ENCODE measurements at regions not wholly inside any gene's neighbourhood (a gene's known extent, or its start where the extent isn't known, plus 50 kb on each side); places are given as distances from the start of the nearest gene placed in this dataset.
A peak's percentile ranks its signal among the peaks of the same experiment; 100 is the strongest.
"Not testable (repeated sequence)": the region's sequence is repeated elsewhere in the genome, so short reads cannot be mapped to it uniquely, and the experiment has no call there.

- no peak for DNase-seq (ENCODE audit: low read depth)
These were observed 231.9 kb downstream of the ATPSCKMT start for GRCh38 chr5:10017786-10018185.

- DNase-seq (ENCODE audit: low read depth) = not testable (repeated sequence)
These were observed 233.1 kb downstream of the ATPSCKMT start for GRCh38 chr5:10016559-10016958.

DNA sequence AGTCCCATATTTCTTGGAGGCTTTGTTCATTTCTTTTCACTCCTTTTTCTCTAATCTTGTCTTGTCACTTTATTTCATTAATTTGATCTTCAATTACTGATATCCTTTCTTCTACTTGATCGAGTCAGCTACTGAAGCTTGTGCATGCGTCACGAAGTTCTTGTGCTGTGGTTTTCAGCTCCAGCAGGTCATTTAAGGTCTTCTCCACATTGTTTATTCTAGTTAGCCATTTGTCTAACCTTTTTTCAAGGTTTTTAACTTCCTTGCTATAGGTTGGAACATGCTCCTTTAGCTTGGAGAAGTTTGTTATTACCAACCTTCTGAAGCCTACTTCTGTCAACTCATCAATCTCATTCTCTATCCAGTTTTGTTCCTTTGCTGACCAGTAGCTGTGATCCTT lies 234.0 kb downstream of the ATPSCKMT start:
- DNase-seq (ENCODE audit: low read depth) = not testable (repeated sequence)

- DNase-seq (ENCODE audit: low read depth) = peak; percentile 35
These were observed 239.9 kb downstream of the ATPSCKMT start for GRCh38 chr5:10009802-10010201.

- no peak for DNase-seq (ENCODE audit: low read depth)
These were observed 262.6 kb downstream of the ATPSCKMT start for GRCh38 chr5:9987101-9987500.

- no peak for DNase-seq (ENCODE audit: low read depth)
These were observed 272.6 kb downstream of the ATPSCKMT start for GRCh38 chr5:9977070-9977469.

DNA sequence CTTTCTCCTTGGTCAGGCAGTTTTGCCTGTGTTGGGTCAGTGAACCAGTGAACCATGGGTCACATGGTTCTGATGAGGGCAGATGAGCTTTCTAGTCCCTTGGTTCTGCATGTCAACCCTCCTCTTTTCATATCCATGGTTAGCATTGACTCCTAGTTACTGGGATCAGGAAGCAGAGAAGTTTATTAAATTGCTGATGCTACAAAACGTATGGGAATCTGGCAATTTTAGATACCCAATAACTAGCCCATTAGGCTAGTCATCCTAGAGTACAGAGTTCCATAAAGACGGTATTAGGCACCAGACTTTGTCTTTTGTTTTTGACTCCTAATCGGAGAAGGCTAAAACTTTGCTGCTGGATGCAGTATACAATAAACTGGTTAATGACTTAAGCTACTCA lies 273.1 kb downstream of the ATPSCKMT start:
- DNase-seq (ENCODE audit: low read depth) = no peak

DNA sequence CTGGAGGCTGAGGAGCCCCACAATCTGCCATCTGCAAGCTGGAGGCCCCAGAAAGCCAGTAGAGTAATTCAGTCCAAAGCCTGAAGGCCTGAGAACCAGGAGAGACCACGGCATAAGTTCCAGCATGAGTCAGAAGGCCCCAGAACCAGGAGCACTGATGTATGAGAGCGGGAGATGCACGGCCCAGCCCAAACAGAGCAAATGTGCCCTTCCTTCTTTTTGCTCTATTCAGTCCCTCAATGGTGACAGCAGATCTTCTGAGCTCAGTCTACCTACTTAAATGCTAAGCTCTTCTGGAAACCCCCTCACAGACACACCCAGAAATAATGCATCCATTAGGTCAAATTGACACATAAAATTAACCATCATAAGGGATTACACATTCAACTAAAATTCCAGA lies 277.6 kb downstream of the ATPSCKMT start:
- no peak for DNase-seq (ENCODE audit: low read depth)

DNA sequence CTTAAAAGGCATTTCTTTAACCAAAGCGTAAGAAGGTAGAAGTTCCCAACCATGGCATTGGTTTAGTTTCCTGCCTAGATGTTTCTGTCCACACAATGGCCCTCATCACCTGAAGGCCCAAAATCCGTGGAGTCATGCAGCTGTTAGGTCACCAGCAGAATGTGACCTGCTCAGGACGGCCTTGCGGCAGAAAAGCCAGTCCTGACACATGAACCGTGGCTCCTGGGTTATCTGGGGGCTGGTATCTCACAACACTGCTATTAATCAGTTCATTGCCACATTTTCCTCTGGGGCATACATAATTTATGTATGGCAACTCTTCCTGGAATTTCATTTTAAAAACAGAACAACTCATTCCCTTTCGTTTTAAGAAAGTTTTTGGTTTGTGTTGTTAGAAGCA lies 278.4 kb downstream of the ATPSCKMT start:
- no peak for DNase-seq (ENCODE audit: low read depth)

DNA sequence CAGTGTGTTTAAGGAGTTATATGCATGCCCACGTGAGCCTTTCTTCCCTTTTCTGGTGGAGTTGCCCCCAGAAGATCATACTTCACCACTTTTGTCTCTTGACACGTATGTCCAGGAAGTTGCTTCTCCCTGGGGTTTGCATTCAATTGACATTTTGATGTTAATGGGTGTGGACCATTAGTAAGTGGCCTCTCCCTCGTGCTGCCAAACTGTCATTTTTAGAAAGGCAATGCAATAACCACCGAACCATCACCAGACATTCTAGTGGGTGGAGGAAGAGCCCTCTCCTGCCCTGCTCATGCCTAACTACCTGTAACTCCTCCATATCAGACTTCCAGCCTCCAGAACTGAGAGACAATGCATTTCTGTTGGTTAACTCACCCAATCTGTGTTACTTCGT lies 290.8 kb downstream of the ATPSCKMT start:
- no peak for DNase-seq (ENCODE audit: low read depth)

GRCh38 chr5:9957214-9957613 lies 292.5 kb downstream of the ATPSCKMT start:
- DNase-seq (ENCODE audit: low read depth) = no peak

DNA sequence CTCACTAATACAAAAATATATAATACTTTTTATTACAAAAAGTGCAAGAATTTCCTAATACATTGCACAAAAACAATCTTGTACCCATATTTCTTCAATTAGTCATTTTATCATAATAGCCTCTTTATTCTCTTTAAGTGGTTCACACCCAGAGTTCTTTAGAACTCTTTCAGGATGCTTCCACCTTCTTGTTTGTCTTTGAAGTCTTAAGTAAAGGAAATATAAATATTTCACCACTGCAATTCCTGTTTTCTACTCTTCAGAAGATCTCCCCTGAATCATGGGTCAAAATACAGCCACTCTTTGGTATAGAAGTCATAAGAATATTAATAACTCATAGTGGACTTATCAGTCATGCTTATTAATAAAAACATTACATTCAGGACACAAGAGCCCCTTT lies 293.0 kb downstream of the ATPSCKMT start:
- DNase-seq (ENCODE audit: low read depth) = no peak

DNA sequence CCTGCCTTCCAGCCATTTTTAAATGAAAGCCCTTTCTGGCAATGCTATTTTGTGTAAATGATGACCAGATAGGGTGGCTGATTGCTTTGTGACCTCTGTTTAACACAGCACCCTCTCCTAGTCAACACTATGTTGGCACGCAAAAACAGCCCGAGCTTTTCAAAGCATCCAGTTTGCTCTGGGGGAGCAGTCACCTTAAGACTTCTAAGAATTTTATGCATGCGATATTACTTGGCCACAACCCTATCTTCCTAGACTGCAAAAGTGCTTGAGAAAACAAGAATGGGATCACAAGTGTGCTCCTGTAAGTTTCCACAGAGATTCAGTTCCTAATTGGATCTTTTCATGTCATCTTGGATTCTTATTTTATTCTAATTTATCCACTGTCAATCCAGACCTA lies 294.1 kb downstream of the ATPSCKMT start:
- DNase-seq (ENCODE audit: low read depth) = no peak

- no peak for DNase-seq (ENCODE audit: low read depth)
These were observed 294.8 kb downstream of the ATPSCKMT start for GRCh38 chr5:9954869-9955268.

DNA sequence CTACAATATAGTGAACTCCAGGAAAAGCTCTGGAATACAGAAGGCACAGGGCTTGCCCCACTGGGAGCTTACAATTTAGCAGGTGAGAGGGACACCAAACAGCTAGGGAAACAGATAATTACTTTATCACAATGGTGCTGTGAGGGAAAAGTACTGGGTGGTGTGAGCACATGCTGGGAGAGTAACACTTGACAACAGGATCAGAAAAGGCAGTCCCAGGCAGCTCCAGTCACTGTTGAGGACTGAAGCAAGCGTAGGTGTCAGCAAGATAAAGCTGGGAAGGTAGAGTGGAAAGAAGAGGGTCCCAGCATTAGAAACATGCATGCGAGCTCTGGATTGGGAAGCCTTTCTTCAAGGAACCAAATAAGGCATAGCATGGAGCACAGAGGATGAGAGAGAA lies 296.0 kb downstream of the ATPSCKMT start:
- no peak for DNase-seq (ENCODE audit: low read depth)

- DNase-seq (ENCODE audit: low read depth) = no peak
These were observed 297.7 kb downstream of the ATPSCKMT start for GRCh38 chr5:9951865-9952516.

GRCh38 chr5:9947944-9948343 lies 301.7 kb downstream of the ATPSCKMT start:
- no peak for DNase-seq (ENCODE audit: low read depth)

- DNase-seq (ENCODE audit: low read depth) = no peak
These were observed 302.4 kb downstream of the ATPSCKMT start for GRCh38 chr5:9947225-9947714.

DNA sequence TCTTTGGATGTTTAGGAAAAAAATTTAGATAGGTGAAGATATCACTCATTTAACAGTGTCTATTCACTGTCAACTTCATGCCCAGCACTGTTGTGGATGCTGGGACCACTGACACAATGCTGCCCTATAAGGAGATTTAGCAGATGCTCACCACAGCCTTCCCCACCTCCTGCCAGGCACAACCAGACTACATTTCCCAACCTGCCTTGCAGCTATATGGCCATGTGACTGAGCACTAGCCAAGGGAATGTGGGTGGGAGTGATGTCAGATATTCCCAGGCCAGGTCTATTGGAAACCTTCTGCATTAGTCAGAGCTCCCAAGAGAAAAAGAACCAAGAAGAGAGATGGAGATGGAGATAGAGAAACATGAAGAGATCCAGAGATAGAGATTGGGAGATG lies 302.6 kb upstream of the TAS2R1 start:
- DNase-seq (ENCODE audit: low read depth) = peak; percentile 78

GRCh38 chr5:9930156-9930555 lies 300.0 kb upstream of the TAS2R1 start:
- peak; percentile 64 for DNase-seq (ENCODE audit: low read depth)

- no peak for DNase-seq (ENCODE audit: low read depth)
These were observed 298.2 kb upstream of the TAS2R1 start for GRCh38 chr5:9928326-9928725.

- DNase-seq (ENCODE audit: low read depth) = peak; percentile 49
These were observed 297.4 kb upstream of the TAS2R1 start for GRCh38 chr5:9927521-9927997.

DNA sequence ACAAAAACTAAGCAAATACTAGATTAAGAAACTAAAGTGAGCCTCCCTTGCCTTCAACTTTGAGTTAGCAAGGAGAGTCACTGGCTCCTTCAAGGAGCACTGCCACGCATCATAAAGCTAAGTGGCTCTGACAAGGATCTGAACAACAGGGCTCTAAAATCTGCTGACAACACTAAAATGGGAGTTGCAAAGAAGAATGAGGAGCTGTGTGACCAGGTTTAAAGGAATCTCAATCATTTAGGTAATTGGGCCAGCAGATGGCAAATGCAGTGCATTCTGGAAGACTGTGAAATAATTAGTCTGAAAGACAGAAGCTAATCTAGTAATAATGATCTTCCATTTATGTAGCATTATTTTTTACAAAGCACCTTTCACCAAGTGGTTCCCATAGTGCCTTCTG lies 297.0 kb upstream of the TAS2R1 start:
- DNase-seq (ENCODE audit: low read depth) = peak; percentile 78

GRCh38 chr5:9924614-9925013 lies 294.5 kb upstream of the TAS2R1 start:
- peak; percentile 97 for DNase-seq (ENCODE audit: low read depth)

All from EH (cell line).